Stimulated activated CD8-positive, alpha-beta memory T cell treated with anti-CD3 and anti-CD28 coated beads, Interleukin-12 subunit alpha, Interleukin-12 subunit beta, amount 100 ng/mL, for 24 hours (primary cell): ENCODE measurements at regions not wholly inside any gene's neighbourhood (a gene's known extent, or its start where the extent isn't known, plus 50 kb on each side); places are given as distances from the start of the nearest gene placed in this dataset.
"Not testable (repeated sequence)": the region's sequence is repeated elsewhere in the genome, so short reads cannot be mapped to it uniquely, and the experiment has no call there.

Experiments used
- DNase-seq: peaks from one replicate; pipeline ENCODE4 v3.0.0-alpha.2; 2020; ENCODE audit errors: extremely low read depth

DNA sequence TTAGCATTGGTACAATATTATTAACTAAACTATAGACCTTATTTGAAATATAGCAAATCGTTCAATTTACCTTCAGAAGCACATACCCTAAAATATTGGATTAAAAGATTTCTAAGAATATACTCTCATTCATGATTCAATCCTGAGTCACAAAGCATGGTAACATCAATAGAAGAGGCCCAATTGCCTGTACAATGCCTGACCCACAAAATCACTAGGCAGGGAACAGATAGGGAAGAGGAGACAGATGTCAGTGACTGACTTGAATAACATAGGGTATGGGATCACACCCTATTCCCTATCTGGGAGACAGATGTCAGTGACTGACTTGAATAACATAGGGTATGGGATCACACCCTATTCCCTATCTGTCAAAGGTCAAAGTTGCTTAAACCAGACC lies 611.6 kb upstream of the VRK2 start:
- no peak for DNase-seq

DNA sequence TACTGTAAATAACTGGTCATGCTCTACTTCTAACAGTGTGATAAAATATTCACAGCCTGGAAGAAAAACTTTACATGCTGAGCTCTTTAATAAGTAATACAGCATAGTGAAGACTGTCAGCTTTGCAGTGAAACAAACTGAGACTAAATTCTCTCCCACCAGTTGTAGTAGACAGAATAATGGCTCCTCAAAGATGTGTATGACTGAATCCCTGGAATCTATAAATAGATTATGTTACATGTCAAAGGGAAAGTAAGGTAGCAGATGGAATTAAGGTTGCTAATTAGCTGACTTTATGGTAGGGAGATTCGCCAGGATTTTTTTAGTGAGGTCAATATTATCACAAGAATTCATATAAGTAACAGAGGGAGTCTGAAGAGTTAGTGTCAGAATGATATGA lies 609.5 kb upstream of the VRK2 start:
- DNase-seq: no peak

DNA sequence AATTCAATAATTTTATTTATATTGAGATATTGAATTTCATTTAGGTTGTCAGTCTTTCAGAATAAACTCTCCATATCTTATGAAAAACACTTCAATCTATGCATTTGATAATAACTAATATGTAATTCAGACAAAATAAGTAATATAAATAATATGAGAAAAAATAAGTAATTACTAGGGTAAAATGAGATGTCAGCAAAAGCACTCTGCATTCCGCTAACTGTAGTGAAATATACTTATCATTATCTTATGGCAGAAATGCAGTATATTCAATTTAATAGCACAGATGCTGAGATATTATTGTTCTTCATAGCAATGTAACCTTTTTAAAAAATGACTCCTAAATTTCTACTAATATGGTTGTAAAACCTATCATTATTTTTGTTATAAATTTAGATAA lies 606.2 kb upstream of the VRK2 start:
- DNase-seq: no peak

DNA sequence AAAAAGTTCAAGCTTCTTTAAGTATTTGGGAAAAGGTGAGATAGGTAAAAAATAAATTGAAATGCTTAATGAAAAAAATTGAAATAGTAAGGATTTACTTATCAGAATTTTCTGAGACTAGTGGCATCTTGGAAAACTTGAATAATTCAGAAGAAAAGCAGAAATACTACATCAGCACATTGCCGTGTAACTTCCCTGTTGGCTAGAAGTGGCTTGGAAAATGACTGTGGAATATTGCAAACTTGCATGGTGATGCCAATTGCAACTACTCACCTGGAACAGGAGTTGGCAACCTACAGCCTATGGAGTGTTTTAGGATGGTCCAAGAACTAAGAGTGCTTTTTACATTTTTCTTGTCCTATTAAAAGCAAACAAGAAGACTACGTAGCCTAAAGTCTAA lies 603.5 kb upstream of the VRK2 start:
- DNase-seq: no peak

DNA sequence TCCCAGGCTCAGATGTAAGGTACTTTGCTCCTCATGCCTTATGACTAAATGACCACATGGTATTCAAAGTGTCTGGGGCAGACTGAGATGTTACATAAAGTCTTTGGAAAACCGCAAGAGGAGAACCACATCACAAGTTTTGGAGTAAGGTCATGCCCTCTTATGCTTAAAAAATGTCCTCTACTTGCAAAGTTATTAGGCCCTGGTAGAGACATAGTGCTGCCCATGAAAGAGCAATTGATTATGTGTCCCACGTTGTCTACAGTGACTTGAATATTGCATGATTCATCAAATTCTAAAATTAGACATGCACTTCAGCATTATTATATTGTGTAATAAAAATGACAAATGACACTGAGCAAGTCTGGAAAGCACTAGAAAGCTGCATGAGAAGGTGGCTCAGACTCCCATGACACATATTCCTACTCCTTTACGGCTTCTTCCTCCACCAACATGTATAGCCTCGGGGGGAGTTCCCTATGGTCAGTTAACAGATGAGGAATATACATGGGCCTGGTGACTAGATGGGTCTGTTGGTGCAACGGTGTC lies 602.6 kb upstream of the VRK2 start:
- no peak for DNase-seq

DNA sequence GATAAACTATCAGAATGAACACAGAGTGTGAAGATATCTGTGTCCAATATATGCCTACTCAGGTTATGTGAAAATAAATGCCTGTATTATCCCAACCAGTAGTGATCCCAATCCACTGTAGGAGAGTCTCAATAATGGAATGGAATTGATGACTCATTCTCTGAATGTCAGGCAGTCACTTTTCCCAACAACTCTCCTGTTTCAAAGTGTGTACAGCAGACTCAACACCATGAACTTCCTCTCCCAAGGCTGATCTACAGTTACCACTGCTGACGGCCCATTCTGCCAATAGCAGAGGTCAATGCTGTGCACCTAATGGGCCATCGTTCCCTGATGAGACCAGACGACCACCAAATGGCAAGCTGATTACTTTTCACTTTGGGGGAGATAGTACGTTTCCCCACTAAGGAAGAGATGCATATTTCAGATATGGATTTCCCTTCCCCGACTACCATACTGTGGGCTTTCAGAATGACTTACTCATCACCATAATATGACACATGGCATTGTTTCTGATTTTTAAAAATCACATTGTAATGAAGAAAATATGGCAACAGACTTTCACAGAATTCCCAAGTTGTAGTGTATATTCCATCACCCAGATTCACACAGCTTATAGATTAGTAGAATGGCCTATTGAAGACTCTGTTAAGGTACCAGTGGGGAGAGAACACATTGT lies 601.7 kb upstream of the VRK2 start:
- no peak for DNase-seq

DNA sequence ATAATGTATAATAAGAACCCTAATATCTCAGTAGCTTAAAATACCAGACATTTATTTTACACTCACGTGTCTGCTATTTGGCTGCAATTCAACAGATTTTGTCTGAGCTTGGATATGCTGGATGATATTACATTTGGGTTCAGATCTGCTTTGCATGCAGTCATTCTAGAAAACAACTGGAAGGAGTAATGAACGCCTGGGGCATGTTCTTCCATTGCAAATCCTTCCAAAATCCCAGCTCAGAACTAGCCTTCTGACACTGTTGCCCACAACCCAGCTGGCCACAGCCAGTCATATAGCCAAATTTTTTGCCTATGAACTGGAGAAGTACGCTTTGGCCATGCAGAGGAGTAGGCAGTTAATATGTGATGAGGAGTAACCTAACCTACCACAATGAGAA lies 597.8 kb upstream of the VRK2 start:
- DNase-seq: no peak

DNA sequence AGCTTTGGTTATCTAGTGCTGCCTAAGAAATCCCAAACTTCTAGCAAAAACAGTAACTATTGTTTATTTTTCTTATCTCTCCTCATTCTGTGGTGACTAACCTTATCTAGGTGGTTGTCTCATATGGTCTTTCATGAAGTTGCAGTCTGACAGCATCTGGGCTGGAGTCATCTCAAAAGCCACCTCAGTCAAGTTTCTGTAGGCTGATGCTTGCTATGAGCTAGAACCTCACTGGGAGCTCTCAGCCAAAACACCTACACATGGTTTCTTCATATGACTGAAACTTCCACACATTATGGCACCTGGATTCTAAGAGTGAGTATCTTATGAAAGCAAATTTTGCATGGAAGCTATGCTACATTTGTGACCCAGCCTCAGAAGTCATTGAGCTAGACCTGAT lies 596.4 kb upstream of the VRK2 start:
- no peak for DNase-seq

DNA sequence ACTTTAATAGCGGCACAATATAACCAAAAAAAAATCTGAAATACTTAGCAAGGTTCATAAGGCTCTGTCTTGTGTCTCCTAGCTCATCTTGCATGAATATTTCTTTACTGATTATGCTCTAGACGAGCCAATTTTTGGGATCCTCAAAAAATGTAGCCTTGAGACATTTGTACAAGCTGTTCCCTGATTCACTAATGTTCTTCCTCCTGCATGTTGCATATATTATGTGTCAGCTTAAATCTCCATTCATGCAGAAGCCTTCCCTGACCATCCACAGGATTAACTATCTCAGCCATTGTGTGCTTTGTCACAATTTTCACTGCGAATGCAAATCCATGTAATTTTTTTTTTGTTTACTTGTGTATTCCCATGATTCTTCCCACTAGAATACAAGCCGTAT lies 594.0 kb upstream of the VRK2 start:
- no peak for DNase-seq

DNA sequence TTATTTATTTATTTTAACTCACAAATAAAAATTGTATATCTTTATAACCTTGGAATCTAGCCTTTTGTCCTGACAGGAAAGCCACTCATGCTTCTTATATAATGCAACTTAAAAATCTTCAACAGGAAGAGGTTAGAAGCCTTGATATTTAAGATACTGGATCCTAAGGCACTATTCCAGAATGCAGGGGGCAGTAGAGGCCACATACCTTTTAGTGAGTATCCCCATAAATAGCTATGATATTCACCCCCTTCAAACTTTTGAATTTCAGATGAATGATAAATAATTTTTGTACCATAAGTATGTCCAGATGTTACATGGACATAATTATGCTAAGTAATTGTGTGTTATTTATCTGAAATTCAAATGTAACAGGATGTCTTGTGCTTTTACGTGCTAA lies 592.7 kb upstream of the VRK2 start:
- DNase-seq: no peak

DNA sequence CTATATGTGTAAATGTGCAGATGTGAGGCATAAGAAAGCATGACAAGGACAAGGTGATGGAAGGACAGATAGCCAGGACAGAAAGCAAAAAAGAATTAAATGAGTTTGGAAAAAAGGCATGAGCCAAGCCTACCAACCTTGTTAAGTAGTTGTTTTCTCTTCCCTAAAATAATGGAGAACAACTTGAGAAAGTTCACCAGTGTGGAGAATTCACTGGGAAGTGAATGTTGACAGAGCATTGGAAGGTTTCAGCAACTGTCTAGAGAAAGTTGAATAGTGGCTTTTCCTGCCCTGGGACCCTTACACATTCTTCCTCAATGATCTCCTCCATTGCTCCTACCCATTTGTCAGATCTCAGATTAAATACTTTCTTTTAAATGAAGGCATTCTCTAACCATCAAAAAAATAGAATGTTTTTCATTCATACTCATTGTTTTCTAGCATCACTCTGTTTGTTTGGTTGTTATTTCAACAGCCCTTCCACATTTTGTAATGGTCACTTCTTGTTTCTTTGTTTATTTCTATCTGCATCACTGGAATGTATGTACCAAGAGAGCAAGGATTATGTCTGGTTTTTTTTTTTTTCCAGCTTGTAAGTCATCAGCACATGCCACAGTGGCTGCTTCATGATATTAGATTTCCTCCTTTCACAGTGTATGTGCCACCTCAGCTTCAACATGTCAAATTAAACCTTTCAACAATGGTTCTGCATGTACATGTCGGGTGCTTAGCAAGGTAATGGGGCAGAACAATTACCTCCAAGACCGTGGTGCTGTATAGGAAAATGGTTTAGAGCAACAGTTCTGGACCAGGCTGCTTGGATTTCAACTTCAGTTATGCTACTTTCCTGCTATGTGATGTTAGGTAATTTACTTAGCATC lies 586.0 kb upstream of the VRK2 start:
- DNase-seq: no peak

DNA sequence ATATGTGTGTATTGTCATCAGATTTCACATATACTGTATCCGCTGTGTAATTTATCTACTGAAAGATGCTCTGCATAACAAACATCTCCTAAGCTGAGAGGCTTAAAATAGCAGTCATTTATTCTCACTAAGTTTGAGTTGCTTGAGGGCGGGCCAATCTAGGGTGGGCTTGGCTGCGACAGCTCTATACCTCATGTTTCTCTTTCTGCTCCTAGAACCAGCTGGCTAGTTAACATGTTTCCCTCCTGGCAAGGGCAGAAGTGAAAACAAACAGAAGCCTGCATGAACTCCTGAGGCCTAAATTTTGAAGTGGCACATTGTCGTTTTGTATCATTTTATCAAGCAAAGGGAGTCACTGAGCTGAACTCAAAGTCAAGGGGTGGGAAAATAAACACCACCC lies 585.0 kb upstream of the VRK2 start:
- DNase-seq: no peak

DNA sequence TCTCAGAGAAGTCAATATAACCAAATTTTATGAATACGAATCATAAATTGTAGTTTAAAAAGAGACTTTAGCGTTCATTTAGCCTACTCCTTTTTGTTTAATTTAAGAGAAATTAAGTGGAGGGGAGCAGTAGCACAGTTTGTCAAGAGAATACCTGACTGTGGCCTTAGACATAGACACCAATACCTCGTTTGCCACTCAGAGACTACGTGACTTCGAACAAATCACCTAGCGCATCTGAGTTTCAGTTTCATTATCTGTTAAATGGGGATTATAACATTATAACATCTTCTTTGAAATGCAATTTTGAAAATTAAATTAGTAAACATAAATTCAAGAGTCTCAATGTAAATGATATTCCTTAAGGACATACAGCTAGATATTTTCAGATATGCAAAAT lies 581.5 kb upstream of the VRK2 start:
- no peak for DNase-seq

DNA sequence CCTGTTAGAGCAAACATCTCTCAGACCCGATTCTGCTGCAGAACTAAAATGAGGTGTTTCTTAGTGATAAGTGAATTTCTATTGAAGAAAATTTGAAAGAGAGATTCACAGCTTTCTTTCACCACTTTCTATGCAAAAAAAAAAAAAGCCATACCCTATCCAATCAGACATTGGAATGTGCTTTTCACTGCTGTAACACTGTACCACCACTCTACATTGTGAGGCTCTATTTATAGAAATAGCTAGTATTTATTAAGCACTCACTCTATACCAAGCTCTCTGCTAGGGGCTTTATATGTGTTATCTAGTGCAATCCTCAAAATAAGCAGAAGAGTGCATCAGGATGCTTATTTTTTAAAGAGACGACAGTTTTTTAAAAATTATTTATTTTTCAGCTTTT lies 580.6 kb upstream of the VRK2 start:
- no peak for DNase-seq

DNA sequence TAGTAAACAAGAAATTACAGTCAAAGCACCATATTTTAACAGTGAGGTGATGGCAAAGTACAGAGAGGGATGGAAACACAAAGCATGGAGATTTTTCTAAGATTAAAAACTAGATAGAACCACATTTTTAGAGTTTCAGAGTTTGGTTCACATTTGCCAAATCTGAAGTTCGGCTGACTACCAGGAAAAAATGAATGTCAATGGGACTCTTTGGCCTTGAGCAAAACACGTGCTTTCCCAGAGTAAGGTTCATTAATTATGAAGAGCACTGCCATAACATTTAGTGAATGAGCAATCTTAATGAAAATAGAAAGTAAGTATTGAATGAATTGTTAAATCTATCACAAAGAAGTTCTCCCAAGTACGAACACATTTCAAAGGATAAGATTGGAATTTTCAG lies 571.2 kb upstream of the VRK2 start:
- no peak for DNase-seq

DNA sequence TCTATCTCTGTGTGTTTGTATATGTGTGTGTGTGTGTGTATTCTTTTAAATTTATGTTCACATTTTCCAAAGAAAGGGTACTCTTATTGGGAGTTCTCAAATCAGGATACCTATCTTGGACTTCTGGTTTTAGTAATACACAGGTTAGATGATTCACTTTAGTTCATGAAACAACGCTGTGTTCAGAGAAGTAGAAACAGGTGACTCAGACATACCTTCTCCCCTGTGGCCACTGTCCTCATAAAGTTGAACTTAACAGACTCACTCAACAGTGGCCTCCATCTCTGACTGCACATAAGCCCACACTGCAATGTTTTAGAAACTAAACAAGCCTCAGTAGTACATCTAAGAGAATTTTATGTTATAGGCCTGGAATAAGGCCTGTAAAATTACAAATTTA lies 566.6 kb upstream of the VRK2 start:
- no peak for DNase-seq

DNA sequence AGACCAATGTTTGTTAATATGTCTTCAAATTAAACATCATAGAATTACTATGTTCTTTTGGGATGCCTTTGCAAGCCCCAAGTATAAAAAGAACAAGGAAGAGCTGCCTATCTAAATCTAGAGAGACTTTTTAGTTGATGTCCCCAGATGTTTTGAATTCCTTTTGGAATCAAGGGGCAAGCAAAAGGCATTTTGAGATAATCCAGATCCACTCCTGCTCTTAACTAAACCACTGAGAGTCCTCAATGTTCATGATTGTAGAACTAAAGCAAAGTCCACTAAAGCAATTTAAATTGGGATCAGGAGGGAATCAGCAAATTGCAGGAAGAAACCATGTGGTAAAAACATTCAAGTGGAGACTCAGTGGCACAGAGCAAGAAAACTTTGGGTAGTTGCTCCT lies 558.5 kb upstream of the VRK2 start:
- DNase-seq: no peak

DNA sequence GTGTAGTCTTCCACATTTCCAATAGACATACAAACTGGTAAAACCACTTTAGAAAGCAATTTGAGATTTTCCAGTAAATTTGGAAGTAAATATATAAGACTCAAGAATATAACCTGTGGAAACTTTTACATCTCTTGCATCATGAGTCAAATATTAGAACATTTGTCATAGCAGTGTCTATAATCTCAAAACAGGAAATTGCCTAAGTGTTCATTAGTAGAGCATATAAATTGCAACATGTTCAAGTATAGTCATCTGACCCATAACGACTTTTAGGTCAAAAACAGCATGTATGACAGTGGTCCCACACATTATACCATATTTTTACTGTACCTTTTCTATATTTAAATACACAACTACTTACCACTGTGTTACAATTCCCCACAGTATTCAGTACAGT lies 555.9 kb upstream of the VRK2 start:
- no peak for DNase-seq

DNA sequence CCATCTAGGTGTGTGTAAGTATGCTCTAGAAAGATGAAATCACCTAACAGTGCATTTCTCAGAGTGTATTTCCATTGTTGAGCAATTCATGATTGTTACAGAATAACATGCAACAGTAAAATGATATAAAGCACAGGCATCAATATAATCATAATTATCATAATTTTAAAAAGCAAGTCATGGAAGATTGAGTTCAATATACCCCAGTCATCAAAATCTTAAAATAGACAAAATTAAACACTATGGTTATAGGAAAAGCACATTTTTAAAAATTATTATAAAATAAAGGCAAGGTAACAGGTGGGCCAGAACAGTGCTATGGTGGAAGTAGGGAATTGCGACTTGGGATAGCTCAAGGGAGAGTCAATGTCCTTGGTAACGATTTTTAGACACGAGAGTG lies 555.4 kb upstream of the VRK2 start:
- DNase-seq: no peak

DNA sequence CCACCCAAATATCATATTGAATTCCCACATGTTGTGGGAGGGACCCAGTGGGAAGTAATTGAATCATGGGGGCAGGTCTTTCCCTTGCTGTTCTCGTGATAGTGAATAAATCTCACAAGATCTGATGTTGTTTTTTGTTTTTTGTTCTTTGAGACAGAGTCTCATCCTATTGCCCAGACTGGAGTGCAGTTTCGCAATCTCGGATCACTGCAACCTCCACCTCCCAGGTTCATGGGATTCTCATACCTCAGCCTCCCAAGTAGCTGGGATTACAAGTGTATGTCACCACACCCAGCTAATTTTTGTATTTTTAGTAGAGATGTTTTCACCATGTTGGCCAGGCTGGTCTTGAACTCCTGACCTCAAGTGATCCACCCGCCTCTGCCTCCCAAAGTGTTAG lies 552.6 kb upstream of the VRK2 start:
- DNase-seq: not testable (repeated sequence)

DNA sequence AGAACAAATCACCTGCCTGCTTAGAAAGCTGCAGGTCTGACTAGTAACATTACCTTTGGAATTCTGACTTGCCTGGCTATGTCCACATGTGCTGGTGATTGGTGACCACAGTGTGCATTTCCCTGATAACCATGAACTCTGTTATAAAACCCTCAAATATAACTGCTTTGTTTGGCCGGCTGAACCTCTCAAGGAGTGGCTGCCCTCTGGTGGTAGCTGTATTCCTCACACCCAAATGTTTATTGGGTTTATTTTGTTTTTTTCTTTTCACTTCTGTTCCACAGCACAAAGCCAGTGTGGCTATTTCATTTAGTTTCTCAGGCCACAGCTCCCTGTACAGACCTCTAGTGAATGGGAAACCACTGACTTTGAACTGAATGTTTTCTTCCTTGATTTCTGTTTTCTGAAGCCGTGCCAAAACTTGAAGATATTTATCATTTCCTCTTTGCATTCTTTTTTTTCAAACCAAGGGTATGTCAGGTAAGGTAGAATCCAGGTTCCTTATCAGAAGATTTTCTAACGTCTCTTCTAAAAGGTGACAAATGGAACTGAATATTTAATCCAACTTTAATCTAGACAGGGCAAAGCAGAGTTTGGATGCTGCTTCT lies 549.0 kb upstream of the VRK2 start:
- no peak for DNase-seq

DNA sequence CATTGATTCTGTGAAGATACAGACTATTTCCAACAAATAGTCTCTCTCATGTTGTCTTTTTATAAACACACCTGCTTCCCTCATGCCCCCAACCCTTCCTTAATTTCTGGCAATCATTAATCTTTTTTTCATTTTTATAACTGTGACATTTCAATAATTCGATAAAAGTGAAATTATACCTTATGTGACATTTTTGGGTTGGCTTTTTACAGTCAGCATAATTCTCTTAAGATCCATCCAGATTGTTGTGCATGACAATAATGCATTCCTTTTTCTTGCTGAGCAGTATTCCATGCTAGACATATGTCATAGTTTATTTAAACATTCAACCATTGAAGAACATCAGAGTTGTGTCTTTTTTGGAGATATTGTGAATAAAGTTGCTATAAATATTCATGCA lies 541.8 kb upstream of the VRK2 start:
- DNase-seq: no peak

DNA sequence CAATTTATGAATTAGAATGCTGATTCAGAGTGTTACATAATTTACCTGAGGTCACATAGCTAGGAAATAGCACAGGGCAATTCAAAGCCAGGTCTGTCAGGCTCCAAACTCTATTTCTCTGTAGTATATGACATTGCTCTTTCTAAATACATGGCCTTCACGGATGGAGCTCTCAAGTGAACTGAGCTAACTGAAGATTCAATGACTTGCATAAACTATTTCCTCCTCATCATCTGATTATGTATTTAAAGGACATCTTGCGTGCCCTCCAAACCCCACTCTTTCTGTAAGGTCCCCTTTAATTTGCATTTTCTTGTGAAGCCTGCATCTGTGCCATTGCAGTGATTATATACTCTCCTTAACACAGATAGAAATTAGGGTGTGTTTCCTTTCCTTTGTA lies 537.4 kb upstream of the VRK2 start:
- DNase-seq: no peak
